CD4-positive, alpha-beta T cell treated with Interleukin-4 for 1 hour (primary cell): ENCODE measurements at regions not wholly inside any gene's neighbourhood (a gene's known extent, or its start where the extent isn't known, plus 50 kb on each side); places are given as distances from the start of the nearest gene placed in this dataset.
"Not testable (repeated sequence)": the region's sequence is repeated elsewhere in the genome, so short reads cannot be mapped to it uniquely, and the experiment has no call there.

ENCODE experiments used
- DNase-seq, 2 donors: peaks; one replicate each; pipeline ENCODE4 v3.0.0-alpha.2; 2020 to 2022

DNA sequence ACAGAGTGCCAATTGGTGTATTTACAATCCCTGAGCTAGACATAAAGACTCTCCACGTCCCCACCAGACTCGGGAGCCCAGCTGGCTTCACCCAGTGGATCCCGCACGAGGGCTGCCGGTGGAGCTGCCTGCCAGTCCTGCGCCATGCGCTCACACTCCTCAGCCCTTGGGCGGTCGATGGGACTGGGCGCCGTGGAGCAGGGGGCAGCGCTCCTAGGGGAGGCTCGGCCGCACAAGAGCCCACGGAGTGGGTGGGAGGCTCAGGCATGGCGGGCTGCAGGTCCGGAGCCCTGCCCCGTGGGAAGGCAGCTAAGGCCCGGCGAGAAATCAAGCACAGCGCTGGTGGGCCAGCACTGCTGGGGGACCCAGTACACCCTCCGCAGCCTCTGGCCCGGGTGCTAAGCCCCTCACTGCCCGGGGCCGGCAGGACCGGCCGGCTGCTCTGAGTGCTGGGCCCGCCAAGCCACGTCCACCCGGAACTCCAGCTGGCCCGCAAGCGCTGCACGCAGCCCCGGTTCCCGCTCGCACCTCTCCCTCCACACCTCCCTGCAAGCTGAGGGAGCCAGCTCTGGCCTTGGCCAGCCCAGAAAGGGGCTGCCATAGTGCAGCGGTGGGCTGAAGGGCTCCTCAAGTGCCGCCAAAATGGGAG is 759.4 kb downstream of the BRINP3 start:
- DNase-seq: not testable (repeated sequence)

DNA sequence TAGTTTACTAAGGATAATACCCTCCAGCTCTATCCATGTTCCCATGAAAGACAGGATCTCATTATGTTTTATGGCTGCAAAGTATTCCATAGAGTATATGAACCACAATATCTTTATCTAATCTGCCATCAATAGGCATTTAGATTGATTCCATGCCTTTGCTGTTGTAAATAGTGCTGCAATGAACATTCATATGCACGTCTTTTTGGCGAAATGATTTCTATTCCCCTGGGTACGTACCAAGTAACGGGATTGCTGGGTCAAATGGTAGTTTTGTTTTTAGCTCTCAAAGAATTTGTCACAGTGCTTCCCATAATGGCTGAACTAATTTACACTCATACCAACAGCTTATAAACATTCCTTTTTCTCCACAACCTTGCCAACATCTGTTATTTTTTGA is 750.9 kb downstream of the BRINP3 start:
- DNase-seq: no peak

DNA sequence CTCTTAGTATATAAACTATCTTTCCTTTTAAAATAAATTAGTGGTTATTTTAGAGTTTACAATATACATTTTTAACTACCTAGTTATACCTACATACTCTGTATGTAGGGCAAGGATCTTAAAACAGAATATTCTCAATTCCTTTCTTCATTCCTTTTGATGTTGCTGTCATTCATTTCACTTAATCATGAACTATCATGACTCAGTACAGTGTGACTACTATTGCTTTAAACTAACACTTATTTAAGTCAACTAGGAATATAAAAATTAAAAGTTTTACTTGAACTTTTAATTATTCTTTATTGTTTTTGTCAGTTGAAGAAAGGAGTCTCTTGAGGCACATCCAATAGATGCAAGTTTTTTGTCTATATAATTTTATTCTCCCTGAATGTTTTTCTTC is 726.4 kb downstream of the BRINP3 start:
- no peak for DNase-seq

DNA sequence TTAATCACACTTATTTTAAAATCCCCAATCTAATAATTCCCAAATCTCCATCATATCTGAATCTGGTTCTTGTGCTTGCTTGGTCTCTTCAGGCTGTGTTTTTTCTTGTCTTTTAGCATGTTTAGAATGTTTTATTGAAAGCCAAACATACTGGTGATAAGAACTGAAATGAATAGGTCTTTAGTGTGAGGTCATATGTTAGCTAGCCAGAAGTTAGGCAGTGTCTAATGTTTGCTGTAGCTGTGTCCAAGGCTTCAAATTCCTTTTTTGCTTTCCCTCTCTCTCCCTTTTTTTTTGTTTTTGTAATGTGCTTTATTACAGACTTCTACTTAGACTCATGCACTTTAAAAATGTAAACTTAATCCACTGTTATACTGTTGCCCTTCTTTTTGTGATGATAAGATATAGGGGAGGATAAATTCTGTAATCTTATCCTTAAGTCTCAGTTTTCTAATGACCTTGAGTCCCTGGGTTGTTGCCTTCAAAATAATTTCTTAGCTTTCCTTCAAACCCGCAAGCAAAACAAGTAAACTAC is 725.1 kb downstream of the BRINP3 start:
- DNase-seq: no peak

DNA sequence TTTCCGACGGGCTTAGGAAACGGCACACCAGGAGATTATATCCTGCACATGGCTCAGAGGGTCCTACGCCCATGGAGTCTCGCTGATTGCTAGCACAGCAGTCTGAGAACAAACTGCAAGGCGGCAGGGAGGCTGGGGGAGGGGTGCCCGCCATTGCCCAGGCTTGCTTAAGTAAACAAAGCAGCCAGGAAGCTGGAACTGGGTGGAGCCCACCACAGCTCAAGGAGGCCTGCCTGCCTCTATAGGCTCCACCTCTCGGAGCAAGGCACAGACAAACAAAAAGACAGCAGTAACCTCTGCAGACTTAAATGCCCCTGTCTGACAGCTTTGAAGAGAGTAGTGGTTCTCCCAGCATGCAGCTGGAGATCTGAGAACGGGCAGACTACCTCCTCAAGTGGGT is 722.6 kb downstream of the BRINP3 start:
- DNase-seq: not testable (repeated sequence)

DNA sequence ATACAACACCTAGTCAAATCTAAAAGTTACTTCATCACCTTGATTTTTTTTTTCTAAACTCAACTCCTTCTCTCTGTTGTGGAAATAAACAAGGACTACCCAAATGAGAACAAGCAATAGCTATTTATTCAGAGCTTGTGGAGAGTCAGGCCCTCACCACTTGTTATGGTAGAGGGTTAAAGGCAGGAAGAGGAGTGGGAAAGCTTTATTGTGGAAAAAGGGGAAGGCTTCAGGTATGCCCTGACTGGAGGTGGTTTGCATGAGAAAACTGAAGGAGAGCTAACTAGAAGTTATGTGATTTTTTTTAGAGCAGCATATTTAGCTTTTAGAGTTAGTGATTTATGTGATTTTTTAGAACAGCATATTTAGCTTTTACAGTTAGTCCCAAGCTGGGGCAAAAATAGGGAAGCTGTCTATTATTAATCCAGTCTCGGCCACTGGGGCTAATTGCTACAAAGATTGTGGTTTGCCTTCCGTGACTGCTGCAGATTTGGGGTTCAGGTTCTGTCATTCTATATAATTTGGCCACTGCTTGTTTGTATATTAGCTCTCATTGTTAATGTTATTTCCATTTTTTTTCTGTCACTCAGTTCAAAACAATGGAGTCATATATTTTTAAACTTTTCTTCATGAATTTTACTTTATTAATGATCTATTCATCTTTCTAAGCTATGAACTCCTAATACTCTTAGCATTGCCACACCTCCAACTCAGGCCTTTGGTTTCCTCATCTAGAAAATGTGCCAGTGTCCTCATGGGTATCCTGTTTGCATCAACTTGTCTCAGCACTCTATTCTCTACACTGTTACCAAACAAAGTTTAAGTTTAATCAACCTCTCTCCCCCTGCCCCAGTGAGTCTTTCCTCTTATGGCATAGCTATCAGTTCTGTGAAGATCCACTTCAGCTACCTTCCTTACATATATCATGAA is 713.0 kb downstream of the BRINP3 start:
- no peak for DNase-seq

DNA sequence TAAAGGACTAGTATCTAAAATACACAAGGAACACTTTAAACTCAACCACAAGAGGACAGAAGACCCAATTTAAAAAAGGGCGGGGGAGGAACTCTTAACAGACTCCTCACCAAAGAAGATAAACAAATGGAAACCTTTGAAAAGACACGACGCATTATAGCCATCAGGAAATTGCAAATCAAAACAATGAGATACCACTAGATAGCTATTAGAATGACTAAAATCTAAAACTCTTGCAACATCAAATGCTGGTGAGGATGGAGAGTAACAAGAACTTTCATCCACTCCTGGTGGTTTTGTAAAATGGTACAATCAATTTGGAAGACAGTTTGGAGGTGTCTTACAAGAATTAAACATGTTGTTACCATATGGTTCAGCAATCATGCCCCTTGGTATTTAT is 708.2 kb downstream of the BRINP3 start:
- DNase-seq: no peak

DNA sequence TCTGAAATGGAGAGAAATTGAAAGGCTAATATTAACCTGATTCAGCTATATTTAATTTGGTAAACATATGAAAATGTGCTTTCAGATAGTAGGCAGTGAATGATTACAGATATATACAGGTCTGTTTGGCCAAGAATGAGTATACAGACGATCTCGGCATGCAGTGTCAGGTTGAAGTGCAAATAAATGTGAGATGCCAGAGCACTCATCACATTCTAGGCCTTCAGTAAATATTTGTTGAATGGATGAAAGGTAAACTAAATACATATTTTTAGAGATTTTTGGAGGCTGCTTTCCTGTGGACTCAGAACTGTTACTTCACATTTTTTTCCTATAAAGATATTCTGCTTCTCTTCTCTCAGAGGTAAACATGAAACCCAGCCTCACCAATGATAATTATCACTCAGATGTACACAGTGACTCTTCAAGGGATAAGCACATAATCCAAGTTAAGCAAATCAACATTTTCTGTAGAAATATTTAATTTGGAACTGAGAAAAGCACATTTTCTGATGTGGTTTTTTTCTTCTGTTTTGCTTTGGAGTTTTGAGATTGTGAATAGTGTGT is 702.9 kb downstream of the BRINP3 start:
- DNase-seq: no peak

DNA sequence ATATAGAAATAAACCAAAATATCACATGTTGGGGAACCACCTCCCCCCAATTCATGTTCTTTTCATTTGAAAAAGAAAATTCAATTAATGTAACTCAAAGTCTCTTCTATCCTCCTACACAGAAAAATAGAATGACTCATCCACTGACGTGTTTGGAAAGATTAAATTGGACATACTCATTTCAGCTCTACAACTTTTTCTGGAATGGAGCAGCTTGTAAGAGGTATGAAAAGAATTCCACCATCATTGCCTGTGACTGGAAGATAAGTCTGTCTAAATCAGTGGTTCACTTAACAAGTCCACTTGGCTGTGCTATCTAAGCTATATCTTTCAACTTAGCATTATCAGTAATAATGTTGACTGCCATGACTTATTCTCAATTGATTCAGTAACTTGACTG is 702.3 kb downstream of the BRINP3 start:
- DNase-seq: no peak

DNA sequence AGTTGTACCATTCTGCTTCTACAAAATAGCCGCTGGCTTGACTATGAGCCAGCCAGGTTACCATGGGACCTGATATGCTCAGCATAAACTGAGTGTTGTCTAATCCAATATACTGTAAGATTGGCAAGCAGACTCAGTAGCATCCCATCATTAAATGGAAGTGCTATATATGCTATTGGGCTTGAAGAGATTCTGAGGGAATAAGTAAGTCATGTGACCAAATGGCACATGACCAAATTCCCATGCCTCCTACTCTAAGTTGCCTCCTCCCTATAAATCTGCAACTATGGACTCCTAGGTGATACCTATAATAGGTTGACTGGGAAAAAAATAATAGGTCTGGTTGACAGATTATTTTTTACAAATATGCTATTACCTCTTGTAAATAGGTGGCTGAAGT is 698.6 kb downstream of the BRINP3 start:
- DNase-seq: no peak

DNA sequence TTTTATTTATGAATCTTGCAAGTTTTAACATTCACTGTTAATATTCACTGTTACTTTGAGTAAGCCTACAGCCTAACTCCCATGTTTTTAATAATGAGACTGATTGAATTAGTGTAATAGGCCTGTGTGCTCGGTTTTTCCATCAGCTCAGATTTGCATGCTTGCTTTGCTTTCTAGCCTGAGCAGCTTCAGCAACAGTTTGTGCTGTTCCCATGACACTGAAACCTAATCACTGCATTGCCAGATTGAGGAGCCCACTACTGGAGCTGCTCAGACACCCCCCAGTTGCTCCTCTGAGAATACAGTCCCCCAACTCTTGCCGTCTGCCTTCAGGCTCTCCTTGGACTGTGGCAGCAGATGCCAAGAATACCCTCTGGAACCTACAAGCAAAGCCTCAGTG is 695.4 kb downstream of the BRINP3 start:
- DNase-seq: no peak

DNA sequence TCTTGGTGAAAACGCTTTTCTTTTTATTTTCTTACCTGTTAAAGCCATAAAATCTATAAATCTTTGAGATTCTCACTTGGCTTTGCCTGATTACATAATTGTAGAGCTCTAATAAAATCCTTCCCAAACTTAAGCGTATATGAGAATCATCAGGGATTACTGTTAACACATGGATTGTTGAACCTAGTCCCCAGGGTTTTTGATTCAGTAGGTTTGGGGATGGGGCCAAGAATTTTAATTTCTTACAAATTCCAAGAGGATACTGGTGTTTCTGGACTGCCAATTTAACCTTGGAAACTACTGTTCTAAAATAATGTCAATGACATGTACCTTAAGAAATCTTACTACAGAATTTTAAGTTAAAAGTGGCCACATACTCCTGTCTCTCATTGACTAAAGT is 694.2 kb downstream of the BRINP3 start:
- no peak for DNase-seq

DNA sequence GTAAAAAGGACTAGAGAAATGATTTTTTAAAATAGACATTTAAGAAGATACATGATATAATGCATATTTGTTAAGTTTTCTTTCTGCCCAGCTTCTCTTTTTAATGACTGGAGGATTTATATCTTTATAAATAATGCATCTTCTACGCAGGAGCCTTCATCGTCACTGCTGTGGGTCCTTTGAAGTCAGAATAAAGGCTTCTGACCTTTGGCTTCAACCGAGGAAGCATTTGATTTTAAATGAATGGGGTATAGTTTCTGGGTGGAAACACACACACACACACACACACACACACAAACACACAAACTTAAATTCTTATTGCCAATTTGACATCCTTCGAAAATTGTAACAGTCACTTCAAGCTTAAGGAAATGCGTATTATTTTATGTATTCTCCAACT is 690.9 kb downstream of the BRINP3 start:
- no peak for DNase-seq

DNA sequence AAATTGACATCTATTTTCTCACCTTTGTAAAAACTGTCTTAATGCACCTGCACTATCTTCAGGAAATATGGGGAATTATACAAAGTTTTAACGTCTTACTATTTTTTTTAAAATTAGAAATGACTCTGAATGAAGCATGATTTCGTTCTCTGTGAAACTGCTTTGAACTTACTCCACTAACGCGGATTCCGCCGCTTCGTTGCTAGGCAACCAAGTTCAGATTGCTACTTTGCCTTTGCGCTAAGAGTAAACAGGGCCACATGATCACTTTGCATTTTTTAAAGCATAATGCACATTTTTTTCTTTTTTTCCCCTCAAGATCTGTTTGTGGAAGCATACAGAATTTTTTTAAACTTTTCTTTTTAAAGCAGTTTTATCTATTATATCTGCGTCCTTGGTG is 690.5 kb downstream of the BRINP3 start:
- no peak for DNase-seq

DNA sequence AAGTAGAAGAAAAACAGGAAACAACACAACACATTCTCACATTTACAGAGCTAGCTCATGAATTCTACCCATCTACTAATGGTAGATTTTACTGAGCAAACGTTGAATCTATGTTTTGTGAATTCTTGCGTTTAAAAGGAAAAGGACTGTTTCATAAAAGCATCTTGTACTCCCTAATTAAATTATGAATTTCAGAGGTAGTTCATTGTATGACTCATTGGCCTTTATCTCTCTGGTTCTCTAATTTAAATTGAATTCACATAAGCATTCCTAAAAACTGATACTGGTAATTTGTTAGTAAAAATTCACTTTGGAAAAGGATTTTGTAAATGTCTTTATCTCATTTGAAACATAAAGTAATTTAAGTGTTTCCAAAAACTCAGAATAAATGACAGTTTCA is 687.3 kb downstream of the BRINP3 start:
- no peak for DNase-seq

DNA sequence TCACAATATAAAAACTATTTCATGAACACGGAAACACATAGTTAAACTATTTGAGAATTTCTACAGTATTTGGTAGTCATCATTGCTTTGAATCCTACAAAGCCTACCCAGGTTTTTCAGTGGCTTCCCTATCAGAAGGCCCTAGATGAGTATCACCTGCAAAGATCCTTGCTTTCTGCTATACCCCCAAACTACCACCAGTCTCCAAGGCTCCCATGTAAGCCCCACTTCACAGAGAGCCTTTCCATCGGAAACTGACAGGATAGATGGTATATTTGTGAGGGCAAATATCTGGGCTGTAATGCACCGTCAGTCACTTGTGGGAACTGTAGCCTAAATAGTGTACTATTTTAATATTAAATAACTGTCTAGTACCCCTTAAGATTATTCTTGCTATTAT is 674.3 kb downstream of the BRINP3 start:
- DNase-seq: no peak

DNA sequence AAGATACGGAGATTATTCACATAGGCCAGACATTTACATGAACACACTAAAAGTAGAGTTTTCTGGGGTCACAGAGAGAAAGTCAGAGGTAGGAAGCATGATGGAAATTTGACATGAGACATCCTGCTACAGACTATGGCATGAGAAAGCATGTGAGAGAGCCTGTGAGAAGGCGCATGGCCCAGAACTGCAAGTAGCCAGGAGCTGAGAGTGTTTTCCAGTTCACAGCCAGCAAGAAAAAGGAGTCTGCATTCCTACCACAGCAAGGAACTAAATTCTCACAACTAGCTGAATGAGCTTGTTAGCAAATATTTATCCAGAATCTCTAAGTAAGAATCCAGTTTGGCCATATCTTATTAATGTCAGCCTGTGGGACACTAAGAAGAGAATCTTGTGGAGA is 673.3 kb downstream of the BRINP3 start:
- DNase-seq: no peak

DNA sequence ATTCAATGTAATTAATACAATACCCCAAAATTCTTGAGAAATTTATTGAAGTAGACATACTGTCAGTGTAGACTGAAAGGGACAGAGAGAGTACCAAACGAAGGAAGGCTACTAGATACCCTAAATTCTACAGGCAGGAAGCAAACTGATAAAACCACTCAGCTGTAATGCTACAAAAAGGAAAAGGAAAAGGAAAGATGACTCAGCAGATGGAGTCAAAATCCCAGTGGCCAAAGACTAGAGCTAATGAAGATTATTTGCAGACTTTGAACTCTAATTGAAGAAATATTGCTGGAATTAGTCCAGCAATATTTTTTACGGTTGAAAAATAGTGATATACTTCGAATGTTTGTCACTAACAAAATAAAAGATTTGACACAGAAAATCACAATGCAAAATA is 671.9 kb downstream of the BRINP3 start:
- DNase-seq: no peak

DNA sequence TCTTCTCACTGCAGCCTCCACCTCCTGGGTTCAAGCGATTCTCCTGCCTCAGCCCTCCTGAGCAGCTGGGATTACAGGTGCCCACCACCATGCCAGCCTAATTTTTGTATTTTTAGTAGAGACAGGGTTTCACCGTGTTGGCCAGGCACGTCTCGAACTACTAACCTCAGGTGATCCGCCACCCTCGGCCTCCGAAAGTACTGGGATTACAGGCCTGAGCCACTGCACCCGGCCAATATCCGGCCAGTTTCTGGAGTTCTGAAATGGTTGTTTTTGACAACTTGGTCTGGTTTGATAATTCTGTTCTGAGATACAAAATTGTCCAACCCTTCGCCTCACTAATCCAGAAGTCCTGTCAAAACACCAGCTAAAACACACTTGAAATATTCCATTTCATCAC is 667.0 kb downstream of the BRINP3 start:
- not testable (repeated sequence) for DNase-seq

DNA sequence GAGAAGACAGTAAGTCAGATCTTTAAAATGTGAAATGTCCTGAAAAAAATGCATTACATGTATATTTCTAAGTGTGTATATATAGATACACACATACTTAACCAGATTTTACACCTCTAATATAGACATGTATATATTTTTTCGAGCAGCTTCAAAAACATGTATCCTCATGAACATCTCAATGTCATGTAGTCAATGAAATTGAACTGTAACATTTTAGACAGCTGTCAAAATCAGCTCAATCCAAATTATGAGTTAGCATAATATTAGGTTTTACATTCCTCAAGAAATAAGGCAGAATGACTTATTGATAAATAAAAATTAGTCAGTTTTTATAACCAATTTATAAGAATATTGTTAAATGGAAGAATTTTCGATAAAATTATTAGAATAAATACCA is 665.7 kb downstream of the BRINP3 start:
- DNase-seq: no peak

DNA sequence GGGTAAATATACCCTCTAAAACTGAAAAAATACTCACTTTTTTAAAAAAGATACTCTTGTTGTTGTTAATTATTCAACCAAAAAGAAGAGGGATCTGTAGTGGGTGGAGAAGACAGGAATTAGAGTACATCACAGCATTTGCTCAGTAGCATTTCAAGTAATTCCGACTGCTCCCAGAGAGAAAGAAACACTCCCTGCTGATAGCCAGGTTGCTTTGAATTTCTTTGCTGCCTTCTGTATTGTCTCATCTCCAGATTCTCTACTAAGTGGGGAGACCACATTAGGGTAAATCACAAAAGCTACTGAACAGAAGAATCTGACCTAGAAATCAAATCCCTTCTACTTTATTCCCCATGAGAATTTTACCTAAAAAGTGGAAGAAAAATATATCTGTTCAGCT is 661.1 kb downstream of the BRINP3 start:
- DNase-seq: no peak

DNA sequence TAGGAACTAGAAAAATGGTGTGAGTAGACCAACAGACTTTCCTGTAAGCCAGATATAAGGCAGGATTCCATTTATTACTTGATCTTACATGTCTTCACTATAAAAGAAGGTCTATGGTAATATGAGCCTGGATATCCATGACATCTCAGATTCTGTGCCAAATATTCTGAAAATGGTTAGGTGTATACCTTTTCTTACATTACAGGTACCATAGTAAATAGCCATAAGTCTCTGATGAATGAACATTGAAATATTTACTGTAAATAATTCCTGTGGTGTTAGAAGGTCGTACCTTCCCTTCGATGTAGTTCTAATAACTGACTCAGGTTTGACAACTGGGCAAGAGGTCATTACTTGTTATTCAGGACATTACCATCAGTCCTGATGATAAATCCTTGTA is 657.9 kb downstream of the BRINP3 start:
- DNase-seq: no peak

DNA sequence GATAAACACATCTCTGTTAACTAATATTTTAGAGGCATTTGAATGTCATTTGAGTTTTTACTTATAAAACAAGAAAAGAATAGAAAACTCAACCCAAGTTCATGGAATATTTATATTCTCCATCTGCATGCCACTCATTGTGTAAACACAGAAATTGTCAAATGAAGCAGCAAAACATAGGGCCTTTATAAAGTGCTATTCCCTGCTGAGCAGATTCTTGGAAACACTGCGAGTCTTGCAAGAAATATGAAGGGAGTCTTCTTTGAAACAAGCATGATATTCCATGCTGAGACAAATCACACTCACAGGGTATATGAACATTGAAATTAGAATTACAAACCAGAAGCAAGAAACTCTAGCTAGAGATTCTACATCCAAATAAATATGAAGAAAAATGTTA is 655.8 kb downstream of the BRINP3 start:
- no peak for DNase-seq

DNA sequence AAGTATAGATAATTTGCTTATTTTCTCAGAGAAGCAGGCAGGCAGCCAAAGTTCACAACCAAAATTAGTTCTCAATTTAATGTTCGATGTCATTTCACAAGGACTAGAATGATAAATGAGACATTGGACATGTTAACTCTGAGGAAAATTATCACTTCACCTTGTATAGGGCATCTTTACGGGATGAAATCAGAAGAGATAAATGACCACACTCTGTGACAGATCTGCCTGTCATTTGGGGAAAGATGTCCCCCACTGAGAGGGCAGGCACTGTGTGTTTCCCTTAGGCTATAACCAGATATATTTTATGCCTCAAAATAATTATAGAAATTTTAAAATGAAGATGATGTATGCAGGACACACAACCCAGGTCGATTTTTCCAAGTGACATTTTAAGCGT is 642.9 kb downstream of the BRINP3 start:
- no peak for DNase-seq
